ENCODE measurements at regions not wholly inside any gene's neighbourhood (a gene's known extent, or its start where the extent isn't known, plus 50 kb on each side); places are given as distances from the start of the nearest gene placed in this dataset.
"Not testable (repeated sequence)": the region's sequence is repeated elsewhere in the genome, so short reads cannot be mapped to it uniquely, and the experiment has no call there.

- Histone ChIP-seq H3K4me1 (ENCODE audit: control insufficient read depth, low read length) (no peaks in the 10 kb centered on the region), H3F3A (ENCODE audit: control insufficient read depth, insufficient read depth) (no peaks in the 10 kb centered on the region), H3K27me3 (ENCODE audit: control insufficient read depth, low read length) (no peaks in the 10 kb centered on the region), H3K4me2 (ENCODE audit: low read length) (no peak overlapping the region), H3K9me3 (ENCODE audit: control insufficient read depth, insufficient read depth, low read length) (no peaks in the 10 kb centered on the region), H3K79me2 (ENCODE audit: control insufficient read depth, low read length) (no peaks in the 10 kb centered on the region), H3K9me2 (replicated peaks; ENCODE audit: control insufficient read depth, low read length) (no peaks in the 10 kb centered on the region), H3K4me3 (ENCODE audit: low read length) (no peak overlapping the region), H4K20me1 (ENCODE audit: control insufficient read depth, insufficient read depth, low read depth, low read length) (no peaks in the 10 kb centered on the region), H3K36me3 (ENCODE audit: control insufficient read depth, low read length) (no peaks in the 10 kb centered on the region), H3K27ac (ENCODE audit: low read depth, low read length) (no peak overlapping the region)
- TF ChIP-seq EZH2phosphoT487 (IDR thresholded peaks at IDR 0.05; ENCODE audit: borderline replicate concordance, low read length) (no peak), CTCF (IDR thresholded peaks at IDR 0.05; ENCODE audit: low read depth, low read length, poor library complexity, severe bottlenecking) (no peak)
Measured at GRCh38 chr4:19557161-19557560, 694.5 kb upstream of the SLIT2 start.

- not testable (repeated sequence) for H3K36me3 ChIP-seq (ENCODE audit: control insufficient read depth, low read length); H3K27ac ChIP-seq (ENCODE audit: low read depth, low read length); H3F3A ChIP-seq (ENCODE audit: control insufficient read depth, insufficient read depth); H3K27me3 ChIP-seq (ENCODE audit: control insufficient read depth, low read length); H3K79me2 ChIP-seq (ENCODE audit: control insufficient read depth, low read length); H3K4me3 ChIP-seq (ENCODE audit: low read length); H3K9me3 ChIP-seq (ENCODE audit: control insufficient read depth, insufficient read depth, low read length); H3K4me2 ChIP-seq (ENCODE audit: low read length); H3K4me1 ChIP-seq (ENCODE audit: control insufficient read depth, low read length); H3K9me2 ChIP-seq (replicated peaks; ENCODE audit: control insufficient read depth, low read length); H4K20me1 ChIP-seq (ENCODE audit: control insufficient read depth, insufficient read depth, low read depth, low read length)
Measured at GRCh38 chr4:19556276-19556675, 695.4 kb upstream of the SLIT2 start.

- Histone ChIP-seq H3K27ac (ENCODE audit: low read depth, low read length) (no peak overlapping the region), H3K27me3 (ENCODE audit: control insufficient read depth, low read length) (no peaks in the 10 kb centered on the region), H3K36me3 (ENCODE audit: control insufficient read depth, low read length) (no peaks in the 10 kb centered on the region), H3K4me3 (ENCODE audit: low read length) (no peak overlapping the region), H3K4me1 (ENCODE audit: control insufficient read depth, low read length) (no peaks in the 10 kb centered on the region), H4K20me1 (ENCODE audit: control insufficient read depth, insufficient read depth, low read depth, low read length) (no peaks in the 10 kb centered on the region), H3F3A (ENCODE audit: control insufficient read depth, insufficient read depth) (no peaks in the 10 kb centered on the region), H3K79me2 (ENCODE audit: control insufficient read depth, low read length) (no peaks in the 10 kb centered on the region), H3K9me2 (replicated peaks; ENCODE audit: control insufficient read depth, low read length) (no peaks in the 10 kb centered on the region; the same call in 1 of the 2 replicates), H3K9me3 (ENCODE audit: control insufficient read depth, insufficient read depth, low read length) (no peaks in the 10 kb centered on the region), H3K4me2 (ENCODE audit: low read length) (no peak overlapping the region)
- no peak for TF ChIP-seq CTCF (IDR thresholded peaks at IDR 0.05; ENCODE audit: low read depth, low read length, poor library complexity, severe bottlenecking)
- TF ChIP-seq EZH2phosphoT487 (IDR thresholded peaks at IDR 0.05; ENCODE audit: borderline replicate concordance, low read length) = no peak
Measured at GRCh38 chr4:19547463-19547862, 704.2 kb upstream of the SLIT2 start.

GRCh38 chr4:19544446-19545125, 707.1 kb upstream of the SLIT2 start:
- H3K36me3 ChIP-seq (ENCODE audit: control insufficient read depth, low read length) = no peaks in the 10 kb centered on the region
- H3F3A ChIP-seq (ENCODE audit: control insufficient read depth, insufficient read depth) = no peaks in the 10 kb centered on the region
- no peaks in the 10 kb centered on the region for H3K79me2 ChIP-seq (ENCODE audit: control insufficient read depth, low read length)
- H3K27me3 ChIP-seq (ENCODE audit: control insufficient read depth, low read length) = no peaks in the 10 kb centered on the region
- H3K4me3 ChIP-seq (ENCODE audit: low read length) = no peak overlapping the region
- H3K4me1 ChIP-seq (ENCODE audit: control insufficient read depth, low read length) = no peaks in the 10 kb centered on the region
- H3K4me2 ChIP-seq (ENCODE audit: low read length) = no peak overlapping the region
- TF ChIP-seq CTCF (IDR thresholded peaks at IDR 0.05; ENCODE audit: low read depth, low read length, poor library complexity, severe bottlenecking) = no peak
- TF ChIP-seq EZH2phosphoT487 (IDR thresholded peaks at IDR 0.05; ENCODE audit: borderline replicate concordance, low read length) = no peak
- H3K9me3 ChIP-seq (ENCODE audit: control insufficient read depth, insufficient read depth, low read length) = no peaks in the 10 kb centered on the region
- H3K9me2 ChIP-seq (replicated peaks; ENCODE audit: control insufficient read depth, low read length) = no peaks in the 10 kb centered on the region; the same call in 1 of the 2 replicates
- no peak overlapping the region for H3K27ac ChIP-seq (ENCODE audit: low read depth, low read length)
- H4K20me1 ChIP-seq (ENCODE audit: control insufficient read depth, insufficient read depth, low read depth, low read length) = no peaks in the 10 kb centered on the region

Data from DOHH2 (cell line).